MG63 (cell line): ENCODE measurements at regions not wholly inside any gene's neighbourhood (a gene's known extent, or its start where the extent isn't known, plus 50 kb on each side); places are given as distances from the start of the nearest gene placed in this dataset.
"Not testable (repeated sequence)": the region's sequence is repeated elsewhere in the genome, so short reads cannot be mapped to it uniquely, and the experiment has no call there.

ENCODE experiments used
- DNase-seq: peaks from one replicate; pipeline ENCODE4 v3.0.0-alpha.2; 2020
- H3K27me3 ChIP-seq: fragments of 250-450 bp; sonication (Bioruptor Pico); 2 replicates; pipeline ENCODE4 v1.5.1; 2020; ENCODE audit warnings: mild to moderate bottlenecking, moderate library complexity
- H3K36me3 ChIP-seq: fragments of 250-450 bp; sonication (Bioruptor Pico); 2 replicates; pipeline ENCODE4 v1.5.1; 2020; ENCODE audit warnings: mild to moderate bottlenecking, moderate library complexity
- H3K4me3 ChIP-seq: fragments of 250-450 bp; sonication (Bioruptor Pico); 2 replicates; pipeline ENCODE4 v1.5.1; 2020; ENCODE audit warnings: mild to moderate bottlenecking, moderate library complexity
- H3K9me3 ChIP-seq: fragments of 250-450 bp; sonication (Bioruptor Pico); 2 replicates; pipeline ENCODE4 v1.5.1; 2020; ENCODE audit warnings: mild to moderate bottlenecking, moderate library complexity

DNA sequence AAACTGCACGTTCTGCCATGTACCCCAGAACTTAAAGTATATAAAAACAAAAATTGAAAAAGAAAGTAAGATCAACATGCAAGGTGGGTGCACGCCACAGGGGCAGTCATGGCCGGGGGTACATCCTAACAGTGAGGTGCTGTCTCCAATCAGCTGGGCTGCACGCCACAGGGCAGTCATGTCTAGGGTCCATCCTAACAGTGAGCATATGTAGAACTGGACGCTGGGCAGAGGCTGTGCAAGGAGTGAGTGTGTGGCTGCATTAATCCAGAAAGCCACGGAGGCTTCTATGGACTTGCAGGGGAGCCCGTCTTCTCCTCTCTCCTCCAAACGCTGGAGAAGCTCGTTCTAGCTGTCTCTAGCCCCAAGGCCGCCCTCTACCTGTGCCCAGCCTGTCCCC is 1105.0 kb downstream of the BRD1 start:
- peaks cover 4% of the 10 kb centered on the region; the same call in 1 of the 2 replicates for H3K9me3 ChIP-seq
- H3K36me3 ChIP-seq, result no peaks in the 10 kb centered on the region
- DNase-seq, result no peak

DNA sequence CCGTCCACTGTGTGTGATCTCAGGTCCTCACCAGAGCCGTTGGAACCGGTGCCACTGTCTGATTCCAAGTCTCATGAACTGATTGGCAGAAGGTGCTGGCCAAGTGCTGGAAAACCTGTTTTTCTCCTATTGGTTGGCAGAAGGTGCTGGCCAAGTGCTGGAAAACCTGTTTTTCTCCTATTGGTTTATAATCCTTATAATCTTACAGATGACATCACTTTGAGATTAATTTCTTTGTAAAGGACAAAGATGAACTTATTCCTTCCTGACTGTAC is 1106.3 kb downstream of the BRD1 start:
- Histone ChIP-seq H3K4me3 (no peak overlapping the region), H3K36me3 (no peaks in the 10 kb centered on the region), H3K9me3 (no peaks in the 10 kb centered on the region), H3K27me3 (no peaks in the 10 kb centered on the region)
- no peak for DNase-seq

More for the DNA sequence above, 1105.0 kb downstream of the BRD1 start:
- Histone ChIP-seq H3K27me3 (no peaks in the 10 kb centered on the region), H3K4me3 (no peak overlapping the region)

DNA sequence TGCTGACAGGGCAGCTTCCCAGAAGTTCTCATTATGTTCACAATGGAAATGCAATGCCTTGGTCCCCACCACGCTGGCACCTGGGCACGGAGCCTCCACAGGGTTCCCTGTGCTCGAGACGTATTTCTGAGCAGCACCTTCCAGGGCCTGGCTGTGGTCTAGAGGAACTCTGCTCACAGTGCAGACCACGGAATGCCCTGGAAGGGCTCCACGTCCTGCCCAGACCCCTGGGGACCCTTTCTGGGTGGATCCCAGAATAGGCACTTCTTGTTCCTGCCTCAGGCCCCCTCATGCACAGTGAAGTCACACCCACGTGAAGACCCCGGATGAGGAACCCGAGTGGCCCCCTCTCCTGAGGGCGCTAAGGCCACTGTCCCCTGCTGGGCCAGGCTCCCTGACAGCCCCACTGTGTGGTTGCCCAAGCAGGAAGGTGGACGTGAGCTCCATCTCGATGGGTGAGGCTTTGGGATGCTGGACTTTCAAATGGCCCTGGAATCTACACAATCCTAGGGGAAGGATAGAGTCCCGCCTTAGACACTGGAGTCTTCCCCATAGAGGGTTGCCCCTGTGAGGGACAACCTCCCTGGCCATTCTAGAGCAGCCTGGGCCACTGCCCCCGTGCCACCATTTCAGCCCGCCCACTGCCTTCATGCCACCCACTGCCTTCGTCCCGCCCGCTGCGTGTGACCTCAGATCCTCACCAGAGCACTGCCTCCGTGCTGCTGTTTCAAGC is 1106.8 kb downstream of the BRD1 start:
- Histone ChIP-seq H3K36me3 (no peaks in the 10 kb centered on the region), H3K4me3 (no peak overlapping the region), H3K27me3 (no peaks in the 10 kb centered on the region), H3K9me3 (no peaks in the 10 kb centered on the region)
- no peak for DNase-seq

DNA sequence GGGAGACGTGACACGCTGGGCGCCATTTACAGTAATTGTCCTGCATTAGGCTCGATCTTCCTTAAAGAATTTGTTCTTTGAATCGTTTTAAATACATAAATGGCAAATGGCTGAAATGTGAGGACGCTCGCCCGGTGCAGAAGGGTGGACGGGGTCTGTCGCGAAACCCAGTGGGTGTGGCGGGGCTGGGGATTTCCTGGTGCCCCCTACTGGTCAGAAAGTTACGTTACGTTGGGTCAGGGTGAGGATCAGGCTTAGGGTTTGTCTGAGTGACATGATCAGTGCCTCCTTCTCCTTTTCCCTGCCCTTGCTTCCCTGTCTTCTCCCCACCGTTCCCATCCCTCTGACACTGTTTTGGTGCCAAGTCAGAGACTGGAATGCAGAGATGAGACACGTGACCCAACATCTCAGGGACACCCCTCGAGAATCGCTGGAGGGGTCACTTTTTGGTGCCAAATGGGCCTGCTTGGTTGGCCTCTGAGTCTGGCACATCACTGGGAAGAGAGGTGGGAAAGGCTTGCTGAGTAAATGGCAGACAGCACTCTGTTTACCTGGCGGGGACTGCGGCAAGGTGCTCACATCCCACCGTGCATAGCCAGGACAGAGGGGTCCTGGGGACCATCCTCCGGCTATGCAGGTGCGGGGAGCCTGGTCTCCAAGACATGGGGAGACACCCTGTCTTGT is 1107.6 kb downstream of the BRD1 start:
- H3K27me3 ChIP-seq, result no peaks in the 10 kb centered on the region
- H3K9me3 ChIP-seq, result no peaks in the 10 kb centered on the region
- no peak overlapping the region for H3K4me3 ChIP-seq
- H3K36me3 ChIP-seq, result no peaks in the 10 kb centered on the region
- no peak for DNase-seq

DNA sequence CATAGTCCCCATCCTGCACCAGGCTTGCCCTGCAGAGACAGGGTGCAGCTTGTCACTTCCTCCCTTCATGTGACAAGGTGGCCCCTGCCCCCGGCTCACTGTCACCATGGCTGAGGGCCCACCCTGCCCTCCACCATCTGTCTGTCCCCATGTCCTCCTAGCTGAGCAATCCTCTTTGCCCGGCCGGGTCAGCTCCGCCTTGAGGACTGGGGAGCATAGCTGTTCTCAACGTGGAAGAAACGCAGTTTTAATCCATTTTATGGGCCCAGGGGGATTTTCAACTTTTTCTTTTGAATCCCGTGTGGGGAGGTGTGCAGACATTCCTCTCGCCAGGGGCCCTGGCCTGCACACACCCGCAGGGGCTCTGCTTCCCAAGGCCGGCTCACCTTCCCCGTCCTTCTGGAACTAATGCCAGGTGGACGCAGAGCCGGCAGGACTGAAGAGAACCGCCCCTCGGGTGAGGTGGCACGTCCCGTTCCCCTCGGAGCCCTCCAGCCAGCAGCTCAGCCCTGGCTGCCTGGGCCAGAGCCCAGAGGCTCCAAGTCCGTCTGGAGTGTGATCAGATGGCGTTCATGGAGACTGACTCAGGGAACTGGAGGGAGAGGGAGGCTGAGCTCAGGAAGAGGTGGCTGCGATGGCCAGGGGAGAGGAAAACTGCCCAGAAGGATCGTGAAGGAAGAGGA is 1108.7 kb downstream of the BRD1 start:
- H3K4me3 ChIP-seq, result no peak overlapping the region
- DNase-seq, result no peak
- no peaks in the 10 kb centered on the region for H3K27me3 ChIP-seq
- H3K36me3 ChIP-seq, result no peaks in the 10 kb centered on the region
- H3K9me3 ChIP-seq, result no peaks in the 10 kb centered on the region

DNA sequence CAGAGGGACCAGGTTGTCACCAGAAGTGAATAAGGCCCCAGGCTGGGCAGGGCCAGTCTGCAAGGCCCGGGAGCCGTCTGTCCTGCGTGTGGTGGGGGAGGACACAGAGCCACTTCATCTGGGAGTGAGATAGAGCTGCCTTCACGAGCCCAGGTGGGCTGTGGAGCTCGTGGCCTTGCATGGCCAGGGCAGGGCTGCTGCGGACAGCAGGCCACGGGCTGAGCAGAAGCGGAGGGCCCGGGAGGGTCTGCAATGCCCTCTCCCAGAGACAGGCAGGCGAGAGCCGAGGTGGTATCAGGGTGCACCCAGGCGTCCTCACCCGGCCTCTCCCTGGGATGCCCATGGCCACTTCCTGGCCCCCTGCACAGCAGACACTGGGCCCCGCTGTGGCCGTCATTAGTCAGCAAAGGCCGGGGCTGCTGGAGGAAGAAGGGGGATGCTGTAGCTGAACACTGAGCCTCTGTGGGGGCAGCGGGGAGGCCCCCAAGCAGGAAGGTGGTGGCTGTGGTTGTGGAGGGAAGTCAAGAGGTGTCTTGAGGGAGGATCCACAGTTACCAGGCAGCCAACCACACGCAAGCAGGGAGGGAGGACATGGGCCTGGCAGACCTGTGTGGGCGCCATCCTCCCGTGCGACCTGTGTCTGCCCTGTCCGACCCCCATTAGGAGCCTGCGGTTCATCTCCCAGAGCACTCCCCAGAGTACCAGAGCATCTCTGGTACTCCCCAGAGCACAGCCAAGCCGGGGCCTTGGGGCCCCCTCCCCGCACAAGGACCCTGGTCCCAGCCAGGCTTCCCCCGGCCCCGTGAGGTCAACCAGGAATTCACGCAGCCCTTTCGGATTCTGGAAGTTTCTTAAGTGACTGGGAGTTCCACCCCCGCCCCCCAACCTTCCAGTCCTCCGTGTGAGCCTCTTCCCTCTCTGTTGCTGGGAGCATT is 1109.5 kb downstream of the BRD1 start:
- H3K27me3 ChIP-seq, result no peaks in the 10 kb centered on the region
- no peak for DNase-seq
- no peak overlapping the region for H3K4me3 ChIP-seq
- no peaks in the 10 kb centered on the region for H3K36me3 ChIP-seq
- no peaks in the 10 kb centered on the region for H3K9me3 ChIP-seq

DNA sequence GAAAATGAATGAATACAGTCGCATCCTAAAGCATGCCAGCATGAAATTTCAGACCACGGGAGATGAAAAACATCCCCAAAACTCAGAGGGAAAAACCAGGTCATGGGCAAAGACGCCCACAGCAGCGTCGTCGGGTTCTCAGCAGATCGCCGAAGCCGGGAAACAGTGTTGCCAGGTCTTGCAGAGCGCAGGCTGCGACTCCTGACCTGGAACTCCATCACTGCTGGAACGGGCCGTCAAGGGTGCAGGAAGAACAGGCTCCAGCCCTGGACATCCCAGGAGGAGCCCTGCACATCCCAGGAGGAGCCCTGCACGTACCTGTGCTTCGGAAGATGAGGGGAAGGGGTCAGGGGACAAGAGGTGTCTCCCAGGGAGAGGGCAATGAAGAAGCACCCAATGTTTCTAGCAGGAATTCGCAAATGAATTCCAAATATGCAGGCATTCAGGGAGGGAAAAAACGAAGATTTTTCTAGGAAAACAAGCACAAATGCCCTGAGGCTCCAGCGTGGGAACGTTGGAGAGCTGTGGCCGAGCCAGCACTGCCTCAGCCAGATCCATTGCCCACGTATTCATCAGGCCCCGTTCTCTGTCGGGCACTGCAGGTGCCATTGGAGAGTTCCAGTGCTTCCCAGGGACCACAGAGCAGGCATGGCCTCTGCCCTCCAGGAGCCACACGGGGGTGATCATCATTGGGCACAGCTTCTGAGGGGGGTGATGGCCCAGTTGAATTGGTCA is 1110.4 kb downstream of the BRD1 start:
- no peaks in the 10 kb centered on the region for H3K9me3 ChIP-seq
- no peaks in the 10 kb centered on the region for H3K27me3 ChIP-seq
- no peak for DNase-seq
- H3K36me3 ChIP-seq, result no peaks in the 10 kb centered on the region
- H3K4me3 ChIP-seq, result no peak overlapping the region

DNA sequence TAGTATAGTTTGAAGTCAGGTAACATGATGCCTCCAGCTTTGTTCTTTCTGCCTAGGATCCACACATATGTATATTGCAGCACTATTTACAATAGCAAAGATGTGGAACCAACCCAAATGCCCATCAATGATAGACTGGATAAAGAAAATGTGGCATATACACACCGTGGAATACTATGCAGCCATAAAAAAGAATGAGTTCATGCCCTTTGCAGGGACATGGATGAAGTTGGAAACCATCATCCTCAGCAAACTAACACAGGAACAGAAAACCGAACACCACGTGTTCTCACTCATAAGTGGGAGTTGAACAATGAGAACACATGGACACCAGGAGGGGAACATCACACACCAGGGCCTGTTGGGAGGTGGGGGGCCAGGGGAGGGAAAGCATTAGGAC is 1111.5 kb downstream of the BRD1 start:
- not testable (repeated sequence) for H3K9me3 ChIP-seq, H3K36me3 ChIP-seq, DNase-seq, H3K27me3 ChIP-seq, H3K4me3 ChIP-seq

DNA sequence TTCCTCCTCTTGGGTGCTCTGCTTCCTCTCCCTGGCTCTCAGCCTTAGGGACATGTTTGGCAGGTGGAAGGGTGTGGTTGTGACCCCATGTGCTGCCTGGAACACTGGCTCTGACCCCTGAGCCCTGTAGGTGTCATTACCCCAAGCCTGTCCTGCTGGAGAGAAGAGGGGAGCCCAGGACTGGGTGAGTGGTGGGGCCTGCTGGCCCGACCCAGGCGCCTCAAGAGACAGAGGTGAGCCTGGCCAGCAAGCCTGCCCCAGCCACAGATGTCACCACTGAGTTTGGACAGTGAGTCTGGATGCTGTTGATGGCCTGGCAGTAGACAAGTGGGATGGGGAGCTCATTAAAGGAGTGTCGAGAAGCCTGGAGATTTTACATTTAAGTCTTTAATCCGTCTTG is 1112.2 kb downstream of the BRD1 start:
- H3K9me3 ChIP-seq, result no peaks in the 10 kb centered on the region
- H3K27me3 ChIP-seq, result no peaks in the 10 kb centered on the region
- no peak overlapping the region for H3K4me3 ChIP-seq

DNA sequence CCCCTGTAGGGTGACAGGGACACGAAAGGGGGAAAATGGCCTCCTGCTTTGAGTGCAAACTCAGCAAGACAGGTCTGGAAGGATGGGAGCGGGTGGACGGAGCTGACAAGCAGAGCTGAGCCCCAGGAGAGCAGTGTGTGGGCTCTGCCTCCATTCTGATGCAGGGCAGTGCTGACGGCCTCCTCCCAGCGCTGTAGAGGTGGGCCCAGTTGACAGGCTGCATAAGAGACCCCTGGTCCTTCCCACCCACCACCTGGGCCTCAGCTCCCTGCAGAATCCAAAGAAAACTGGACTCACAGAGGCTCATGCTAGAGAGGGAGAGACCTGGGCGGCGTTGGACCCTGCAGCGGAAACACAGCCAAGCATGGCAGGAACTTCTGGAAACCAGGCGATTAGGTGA is 1113.4 kb downstream of the BRD1 start:
- DNase-seq, result no peak
- no peaks in the 10 kb centered on the region for H3K36me3 ChIP-seq
- H3K27me3 ChIP-seq, result no peaks in the 10 kb centered on the region
- H3K4me3 ChIP-seq, result no peak overlapping the region
- H3K9me3 ChIP-seq, result no peaks in the 10 kb centered on the region

More for the DNA sequence above, 1112.2 kb downstream of the BRD1 start:
- no peaks in the 10 kb centered on the region for H3K36me3 ChIP-seq
- DNase-seq, result no peak

DNA sequence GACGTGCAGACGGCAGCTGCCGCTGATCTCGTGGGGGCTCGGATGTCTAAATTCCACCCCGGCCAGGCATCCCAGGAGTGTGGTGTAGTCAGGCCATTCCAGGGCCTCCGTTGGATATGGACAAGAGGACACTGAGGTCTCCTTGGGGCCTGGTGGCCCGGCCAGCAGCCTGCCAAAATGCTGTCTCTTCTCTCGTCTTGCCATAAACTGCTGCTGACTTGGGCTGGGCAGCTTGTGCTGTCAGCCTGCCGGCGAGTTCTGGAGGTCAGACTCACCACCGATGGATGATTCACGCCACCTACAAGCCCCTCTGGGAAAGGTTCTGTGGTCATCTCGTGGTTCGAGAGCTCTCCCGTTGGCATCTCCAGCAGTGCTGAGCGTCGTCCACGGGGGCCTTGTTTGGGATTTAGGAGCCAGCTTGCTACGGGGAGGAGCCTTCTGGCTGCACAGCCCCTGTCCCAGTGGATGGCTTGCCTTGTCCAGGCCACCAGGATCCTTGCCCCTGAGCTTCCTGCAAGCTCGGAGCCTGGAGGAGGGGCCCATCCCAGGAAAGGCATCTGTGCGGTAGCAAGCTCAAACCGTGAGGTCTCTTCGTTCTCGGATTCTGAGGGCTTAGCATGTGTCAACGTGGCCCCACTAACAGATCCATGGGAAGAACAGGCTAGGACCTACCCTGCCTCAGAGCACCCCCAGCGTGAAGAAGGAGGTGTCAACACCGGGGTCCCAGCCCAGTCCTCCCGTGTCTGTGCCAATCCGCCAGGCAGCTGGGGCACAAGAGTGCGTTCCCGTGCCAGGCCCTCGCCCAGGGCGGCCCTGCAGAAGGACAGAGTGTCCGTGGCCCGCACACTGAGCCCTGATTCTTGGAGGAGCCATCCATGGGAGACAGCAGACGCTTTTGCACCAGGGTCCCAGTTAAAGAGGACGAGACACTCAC is 1114.1 kb downstream of the BRD1 start:
- no peak for DNase-seq
- Histone ChIP-seq H3K9me3 (no peaks in the 10 kb centered on the region), H3K4me3 (no peak overlapping the region), H3K36me3 (no peaks in the 10 kb centered on the region), H3K27me3 (no peaks in the 10 kb centered on the region)

DNA sequence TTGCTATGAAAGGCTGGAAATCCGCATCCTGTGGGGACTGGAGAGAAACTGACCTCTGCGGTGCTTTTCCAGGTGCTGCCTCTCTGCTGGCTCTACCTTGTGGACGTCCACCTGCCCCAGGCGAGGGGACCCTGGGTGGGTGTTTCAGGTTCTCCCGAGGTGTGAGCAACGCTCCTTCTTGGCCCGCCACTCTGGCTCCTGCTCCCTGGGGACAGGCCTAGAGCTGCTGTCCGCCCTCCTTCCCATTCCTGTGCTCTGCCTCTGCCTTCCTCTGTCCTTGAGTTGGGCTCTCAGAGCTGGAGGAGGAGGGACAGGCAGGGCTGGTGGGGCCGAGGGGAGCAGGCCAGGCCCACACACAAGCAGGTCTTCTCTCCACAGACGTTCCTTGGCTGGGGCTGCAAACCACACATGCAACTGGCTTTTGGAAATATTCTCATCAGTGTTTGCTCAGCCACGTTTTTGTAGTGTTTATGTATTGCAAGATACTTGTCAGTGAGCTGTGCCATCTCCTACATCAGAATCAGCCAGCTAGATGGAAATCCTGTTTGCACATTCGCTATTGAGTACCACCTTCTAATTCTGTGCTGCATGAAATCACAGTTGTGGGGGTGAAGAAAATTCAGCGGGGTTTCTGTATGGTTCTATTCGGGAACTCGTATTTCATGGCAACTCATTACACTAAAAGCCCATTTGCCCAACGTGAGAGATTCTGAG is 1115.0 kb downstream of the BRD1 start:
- H3K27me3 ChIP-seq, result no peaks in the 10 kb centered on the region
- no peaks in the 10 kb centered on the region for H3K36me3 ChIP-seq
- H3K9me3 ChIP-seq, result no peaks in the 10 kb centered on the region
- no peak for DNase-seq
- no peak overlapping the region for H3K4me3 ChIP-seq

DNA sequence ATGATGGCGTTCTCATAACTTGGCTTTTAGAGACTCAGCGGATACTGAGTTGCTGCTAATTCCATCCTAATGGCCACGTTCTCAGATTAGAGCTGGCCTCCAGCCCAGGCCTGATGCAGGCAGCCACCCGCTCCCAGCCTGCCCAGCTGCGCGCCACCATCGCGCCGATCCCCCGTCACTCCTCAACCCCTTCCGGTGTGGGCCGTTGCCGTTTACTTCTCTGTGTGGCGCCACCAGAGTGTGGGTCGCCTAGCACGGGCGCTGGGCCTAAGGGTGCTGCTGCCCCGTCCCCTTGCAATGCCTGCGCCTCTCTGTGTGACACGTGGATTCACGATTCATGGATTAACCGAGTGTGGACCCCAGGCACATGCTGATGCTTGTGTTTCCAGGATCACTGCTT is 1116.0 kb downstream of the BRD1 start:
- Histone ChIP-seq H3K36me3 (no peaks in the 10 kb centered on the region), H3K27me3 (no peaks in the 10 kb centered on the region), H3K9me3 (no peaks in the 10 kb centered on the region), H3K4me3 (no peak overlapping the region)
- no peak for DNase-seq

DNA sequence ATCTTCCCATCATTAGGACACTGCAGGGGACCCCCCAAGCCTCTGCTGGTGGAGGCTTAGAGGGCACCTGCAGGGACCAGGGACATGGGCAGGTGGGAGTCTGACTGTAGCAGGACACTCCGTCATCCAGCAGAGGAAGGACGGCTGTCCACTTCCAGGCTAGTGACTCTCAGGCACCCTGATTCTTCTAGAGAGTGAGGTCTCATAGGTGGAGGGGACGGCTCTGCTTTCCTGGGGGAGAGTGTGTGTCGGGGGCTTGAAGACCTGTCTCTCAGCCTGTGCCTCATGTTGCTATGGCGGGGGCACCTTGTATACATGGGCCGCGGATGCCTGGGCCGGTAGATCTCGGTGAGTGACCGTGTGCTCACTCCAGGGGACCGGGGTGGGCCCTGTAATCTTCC is 1116.6 kb downstream of the BRD1 start:
- no peak for DNase-seq
- Histone ChIP-seq H3K9me3 (no peaks in the 10 kb centered on the region), H3K27me3 (no peaks in the 10 kb centered on the region), H3K4me3 (no peak overlapping the region), H3K36me3 (no peaks in the 10 kb centered on the region)

DNA sequence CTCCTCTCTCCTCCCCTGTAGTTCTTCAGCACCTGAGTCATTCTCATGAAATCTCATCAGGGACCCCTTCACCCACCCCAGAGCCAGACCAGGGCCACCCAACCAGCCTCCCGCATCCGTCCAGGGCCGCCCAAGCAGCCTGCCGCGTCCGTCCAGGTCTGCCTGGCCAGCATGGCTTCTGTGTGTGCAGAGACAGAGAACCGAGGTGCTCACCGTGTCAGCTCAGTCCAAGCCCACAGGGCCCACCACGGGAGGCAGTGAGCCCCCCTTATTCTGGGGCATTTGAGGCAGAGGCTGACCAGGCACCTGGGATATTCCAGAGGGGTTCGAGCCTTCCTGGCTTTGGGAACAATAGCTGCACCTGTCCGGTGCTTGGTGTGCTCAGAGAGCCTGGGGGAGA is 1117.3 kb downstream of the BRD1 start:
- Histone ChIP-seq H3K27me3 (no peaks in the 10 kb centered on the region), H3K9me3 (no peaks in the 10 kb centered on the region), H3K4me3 (no peak overlapping the region), H3K36me3 (no peaks in the 10 kb centered on the region)
- DNase-seq, result no peak
